ENCODE measurements at regions not wholly inside any gene's neighbourhood (a gene's known extent, or its start where the extent isn't known, plus 50 kb on each side); places are given as distances from the start of the nearest gene placed in this dataset.

DNA sequence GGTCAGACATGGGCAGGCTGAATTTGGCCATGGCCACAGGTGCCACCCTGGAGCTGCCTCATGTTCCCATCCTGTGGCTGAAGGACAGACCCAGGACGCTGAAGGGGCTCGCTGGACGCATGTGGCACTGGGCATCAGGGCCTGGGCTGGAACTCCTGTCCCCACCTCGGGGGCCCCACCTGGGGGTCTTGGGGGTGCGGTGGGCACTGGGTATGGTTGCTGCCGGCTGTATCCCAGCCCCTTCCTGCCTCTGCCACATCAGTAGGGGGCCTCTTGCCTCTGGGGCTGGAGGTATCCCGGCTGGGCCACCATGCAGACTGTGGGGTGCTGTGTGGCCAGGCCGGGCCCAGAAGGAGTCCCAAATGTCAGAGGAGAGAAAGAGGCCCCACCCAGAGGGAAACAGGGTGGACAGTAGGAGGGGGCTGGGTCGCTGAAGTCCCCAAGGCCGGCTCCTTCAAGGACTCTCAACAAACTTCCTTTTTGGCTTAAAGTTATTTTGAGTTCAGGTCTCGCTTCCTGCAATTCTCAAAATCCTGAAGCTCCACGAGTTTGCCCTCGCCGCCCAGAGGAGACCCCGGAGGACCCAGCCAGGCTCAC, 78.7 kb downstream of the SIK1 start:
- no peak for DNase-seq

DNA sequence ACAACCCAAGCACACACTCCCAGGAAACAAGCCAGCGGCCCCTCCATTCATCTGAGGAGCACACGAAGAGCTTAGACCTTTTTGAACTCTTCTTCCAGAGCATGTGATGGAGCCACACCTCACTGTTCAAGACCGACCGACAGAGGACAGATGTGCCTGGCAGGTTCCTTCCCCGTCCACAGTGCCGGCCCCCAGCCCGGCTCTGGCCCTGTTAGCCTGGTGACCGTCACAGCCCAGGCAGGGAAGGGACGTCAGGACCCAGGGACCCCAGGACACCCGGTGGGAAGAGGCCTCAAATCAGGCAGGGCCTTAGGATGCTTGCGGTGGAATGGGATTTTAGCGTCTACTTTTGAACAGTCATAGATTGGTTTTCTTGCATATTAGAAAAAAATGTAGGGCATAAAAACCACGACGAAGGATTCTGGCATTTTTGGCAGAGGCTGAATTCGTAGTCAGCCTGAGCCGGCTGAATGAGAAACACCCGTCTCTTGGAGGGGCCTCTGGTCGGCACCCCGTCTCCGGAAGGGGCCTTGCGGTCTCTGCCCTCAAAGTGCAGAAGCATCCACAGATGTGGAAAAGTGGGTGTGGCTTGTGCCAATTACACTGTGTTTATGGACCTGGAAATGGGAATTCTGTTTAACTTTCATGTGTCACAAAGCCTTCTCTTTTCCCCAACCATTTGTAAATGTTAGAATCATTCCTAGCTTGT, 79.3 kb downstream of the SIK1 start:
- no peak for DNase-seq

DNA sequence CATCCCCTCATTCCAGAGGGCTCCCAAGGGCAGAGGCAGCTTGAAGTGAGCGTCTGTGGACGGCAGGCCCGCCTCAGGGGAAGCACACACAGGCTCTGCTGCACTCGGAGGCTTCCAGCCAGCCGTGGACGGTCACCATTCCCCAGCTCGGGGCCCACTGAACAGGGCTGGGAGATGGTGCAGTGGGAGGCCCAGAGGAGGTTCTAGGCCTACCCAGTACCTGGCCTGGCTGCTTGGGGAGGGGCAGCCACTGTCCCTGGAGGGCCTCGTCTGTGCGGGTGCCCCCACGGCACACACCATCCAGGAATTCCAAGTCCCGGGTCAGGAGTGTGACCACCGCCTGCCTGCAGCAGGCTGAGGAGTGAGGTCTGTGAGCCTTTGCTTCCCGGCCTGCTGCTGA, 80.4 kb downstream of the SIK1 start:
- DNase-seq: no peak

DNA sequence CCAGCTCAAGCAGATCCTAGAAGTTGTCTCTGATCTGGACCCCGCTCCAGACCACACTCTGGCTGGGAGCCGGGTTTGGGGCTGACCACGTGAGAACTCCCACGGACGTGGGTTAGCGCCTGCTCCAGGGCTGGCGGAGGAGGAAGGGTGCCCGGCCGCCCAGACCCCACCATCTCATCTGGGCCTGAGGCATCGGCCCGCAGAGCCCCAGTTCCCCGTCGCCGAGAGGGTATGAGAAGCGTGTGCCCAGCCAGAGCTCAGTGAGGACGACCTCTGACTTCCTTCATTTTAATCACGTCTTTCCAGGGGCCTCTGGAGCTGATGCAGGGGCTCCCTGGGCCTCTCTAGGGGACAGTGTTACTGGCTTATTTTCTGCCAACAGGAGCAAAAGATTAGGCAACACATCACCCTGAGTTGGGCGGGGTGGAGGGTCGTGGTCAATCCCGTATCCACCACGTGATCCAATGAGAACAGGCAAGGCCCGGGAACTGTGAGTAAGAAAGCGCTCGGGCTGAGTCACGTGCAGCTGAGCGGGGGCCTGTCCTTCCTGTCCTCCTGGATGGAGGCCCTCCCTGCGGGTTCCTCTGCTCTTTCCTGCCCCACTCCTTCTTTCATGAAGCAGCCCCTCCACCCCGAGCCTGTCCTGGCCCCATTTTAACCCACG, 81.1 kb downstream of the SIK1 start:
- no peak for DNase-seq

DNA sequence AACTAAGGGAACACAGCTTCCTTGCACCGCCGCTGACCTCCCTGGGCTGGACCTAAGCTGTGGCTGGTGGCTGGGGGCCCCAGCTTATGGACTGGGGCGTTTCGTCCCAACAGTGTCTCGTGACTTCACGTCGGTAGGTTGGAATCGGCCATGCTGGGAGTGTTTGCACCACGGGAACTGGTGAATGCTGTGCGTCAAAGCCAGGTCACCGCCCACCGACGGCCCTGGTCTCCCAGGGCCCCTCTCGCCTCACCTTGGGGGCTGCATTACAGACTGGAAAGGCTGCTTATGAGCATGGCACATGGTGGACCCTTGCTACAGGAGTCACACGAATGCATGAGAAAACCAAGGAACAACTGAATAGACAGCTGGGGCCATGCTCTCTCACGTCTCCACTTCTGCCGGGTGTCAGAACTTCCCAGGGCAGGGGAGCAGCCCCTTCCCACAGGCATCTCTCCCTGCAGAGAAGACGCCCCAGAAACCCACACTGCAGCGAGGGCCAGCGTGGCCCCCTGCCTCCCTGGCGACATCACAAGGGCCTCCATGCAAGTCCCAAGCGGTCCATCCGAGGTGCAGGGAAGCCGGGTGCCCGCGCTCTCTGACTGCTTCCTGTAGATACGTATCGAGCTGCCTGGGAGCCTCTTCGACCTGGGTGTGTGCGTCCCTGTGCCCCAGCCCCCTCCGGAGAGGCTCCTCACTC, 81.7 kb downstream of the SIK1 start:
- DNase-seq: no peak

DNA sequence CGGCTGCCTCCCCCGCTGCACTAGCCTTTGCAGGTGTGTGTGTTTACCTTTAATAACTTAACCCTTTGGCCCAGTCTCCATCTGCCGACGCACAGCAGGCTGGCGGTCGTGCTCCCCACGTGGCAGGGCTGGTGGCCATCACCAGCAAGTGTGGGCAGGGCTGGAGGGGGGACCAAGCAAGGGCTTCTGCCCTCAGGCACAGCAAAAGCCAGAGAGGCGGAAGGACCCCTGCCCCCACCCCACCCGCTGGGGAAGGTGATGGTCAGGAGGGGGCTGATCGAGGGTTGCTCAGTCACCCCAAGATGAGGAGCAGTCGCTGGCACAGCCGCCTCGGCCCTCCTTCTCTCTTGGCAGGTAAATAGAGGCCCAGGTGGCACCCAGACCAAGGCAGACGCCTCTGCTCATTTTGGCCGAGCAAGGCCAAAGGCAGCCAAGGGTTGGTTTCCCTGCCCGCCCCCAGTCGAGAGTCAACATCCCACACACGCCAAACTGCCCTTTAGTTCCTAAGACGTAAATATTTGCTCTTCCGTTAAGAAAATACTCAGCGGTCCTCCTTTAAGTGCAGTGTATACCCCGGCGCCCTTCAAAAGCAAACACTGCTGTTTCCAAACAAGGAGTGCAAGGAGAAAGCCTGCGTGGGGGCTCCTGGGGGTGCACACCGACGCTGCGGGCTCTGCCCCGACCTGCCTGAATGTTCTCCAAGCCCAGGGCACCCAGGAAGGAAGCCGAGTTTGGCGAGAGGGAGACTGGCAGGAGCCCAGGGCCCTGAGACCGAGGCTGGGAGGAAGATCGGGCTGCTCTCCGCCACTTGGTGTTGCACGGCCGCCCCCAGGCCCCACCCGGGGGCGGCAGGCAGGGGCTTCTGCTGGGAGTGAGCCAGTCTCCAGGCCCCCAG, 82.7 kb downstream of the SIK1 start:
- DNase-seq: no peak

DNA sequence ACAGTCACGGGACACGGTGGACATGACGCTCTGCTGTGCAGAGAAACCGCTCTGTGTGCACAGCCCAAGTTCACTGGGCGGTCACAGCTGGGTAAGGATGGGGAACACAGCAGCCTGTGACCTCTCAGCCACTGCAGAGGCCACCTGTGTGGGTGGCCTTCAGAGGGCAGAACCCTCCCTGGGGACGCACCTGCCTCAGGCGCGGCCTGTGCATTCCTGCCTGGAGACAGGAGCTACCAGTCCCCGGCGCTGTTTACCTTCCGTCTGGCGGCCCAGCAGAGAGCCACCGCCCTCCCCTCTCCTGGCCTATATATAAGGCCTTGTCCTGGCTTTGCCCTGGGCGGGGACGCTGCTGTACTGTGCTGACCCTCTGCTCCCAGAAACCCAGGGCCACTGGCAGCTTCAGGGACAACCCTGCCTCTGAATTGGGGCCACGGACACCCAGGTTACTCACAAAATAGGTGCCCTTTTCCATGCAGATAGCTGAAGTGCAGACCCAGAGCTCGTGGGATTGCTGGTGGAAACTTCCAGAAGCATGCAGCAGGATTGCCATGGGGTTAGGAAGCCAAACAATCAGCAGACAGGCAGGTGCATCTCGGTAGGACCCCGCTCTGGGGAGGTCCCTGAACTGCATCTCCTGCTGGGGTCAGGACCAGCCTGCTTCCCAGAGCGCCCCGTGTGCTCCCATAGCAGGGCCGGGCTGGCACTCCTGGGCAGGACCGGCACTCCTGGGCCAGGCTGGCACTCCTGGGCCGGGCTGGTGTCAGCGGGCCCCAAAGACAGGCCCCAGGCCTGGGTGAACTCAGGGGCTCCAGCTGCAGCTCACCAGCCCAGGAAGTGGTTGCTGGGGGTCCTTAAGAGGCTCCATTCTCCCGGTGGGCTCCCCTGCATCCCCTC, 83.6 kb downstream of the SIK1 start:
- DNase-seq: no peak

DNA sequence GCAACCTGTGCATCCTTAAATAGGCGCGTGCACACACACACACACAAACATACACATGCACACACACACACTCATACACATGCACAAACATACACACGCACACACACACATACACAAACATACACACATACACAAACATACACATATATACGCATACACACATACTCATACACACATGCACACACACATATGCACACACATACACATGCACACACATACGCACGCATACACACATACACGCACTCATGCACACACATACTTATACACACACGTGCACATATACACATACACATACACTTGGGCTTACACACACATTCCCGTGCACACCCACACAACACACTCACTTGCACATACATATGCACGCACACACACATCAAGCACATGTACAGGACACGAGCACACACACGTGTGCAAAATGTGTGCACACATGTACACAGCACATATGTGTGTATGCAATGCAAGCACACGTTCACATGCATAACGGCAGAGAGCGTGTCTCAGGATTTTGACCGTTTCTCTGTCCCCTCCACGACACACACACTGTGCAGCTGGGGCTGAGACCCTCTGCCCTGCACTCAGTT, 84.5 kb downstream of the SIK1 start:
- no peak for DNase-seq

DNA sequence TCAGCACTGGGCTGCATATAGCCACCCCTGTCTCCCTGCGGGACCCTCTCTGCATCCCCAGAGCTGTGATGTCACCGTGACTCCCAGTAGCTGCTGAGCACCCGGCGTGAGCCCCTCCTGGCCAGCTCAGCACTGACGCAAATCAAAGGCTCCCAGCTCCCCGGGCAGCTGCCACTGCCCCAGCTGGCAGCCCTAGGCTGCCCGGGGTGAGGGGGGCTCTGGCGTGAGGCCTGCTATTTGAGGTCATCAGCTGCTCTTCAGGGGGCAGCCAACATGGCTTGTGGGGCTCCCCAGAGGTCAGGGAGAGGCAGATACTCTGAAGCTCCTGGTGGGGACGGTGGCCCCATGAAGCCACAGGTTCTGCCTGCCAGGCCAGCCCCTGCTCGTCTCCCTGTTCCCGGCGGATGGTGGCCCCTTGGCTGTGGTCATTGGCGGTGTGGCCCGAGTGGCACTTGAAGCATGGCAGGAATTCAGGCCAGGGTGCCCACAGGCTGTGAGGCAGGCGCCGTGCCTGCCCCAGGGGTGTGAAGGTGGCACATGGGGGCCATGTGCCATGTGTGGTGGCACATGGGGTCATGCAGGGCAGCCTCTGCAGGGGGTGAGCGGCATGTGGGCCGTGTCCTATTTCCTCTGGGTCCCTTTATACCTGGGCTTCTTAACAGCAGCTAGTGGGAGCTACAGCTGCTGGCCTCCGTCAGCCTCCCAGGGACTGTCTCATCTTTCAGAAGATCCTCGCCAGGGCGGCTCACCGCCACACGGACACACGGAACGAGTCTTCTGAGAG, 85.4 kb downstream of the SIK1 start:
- no peak for DNase-seq

DNA sequence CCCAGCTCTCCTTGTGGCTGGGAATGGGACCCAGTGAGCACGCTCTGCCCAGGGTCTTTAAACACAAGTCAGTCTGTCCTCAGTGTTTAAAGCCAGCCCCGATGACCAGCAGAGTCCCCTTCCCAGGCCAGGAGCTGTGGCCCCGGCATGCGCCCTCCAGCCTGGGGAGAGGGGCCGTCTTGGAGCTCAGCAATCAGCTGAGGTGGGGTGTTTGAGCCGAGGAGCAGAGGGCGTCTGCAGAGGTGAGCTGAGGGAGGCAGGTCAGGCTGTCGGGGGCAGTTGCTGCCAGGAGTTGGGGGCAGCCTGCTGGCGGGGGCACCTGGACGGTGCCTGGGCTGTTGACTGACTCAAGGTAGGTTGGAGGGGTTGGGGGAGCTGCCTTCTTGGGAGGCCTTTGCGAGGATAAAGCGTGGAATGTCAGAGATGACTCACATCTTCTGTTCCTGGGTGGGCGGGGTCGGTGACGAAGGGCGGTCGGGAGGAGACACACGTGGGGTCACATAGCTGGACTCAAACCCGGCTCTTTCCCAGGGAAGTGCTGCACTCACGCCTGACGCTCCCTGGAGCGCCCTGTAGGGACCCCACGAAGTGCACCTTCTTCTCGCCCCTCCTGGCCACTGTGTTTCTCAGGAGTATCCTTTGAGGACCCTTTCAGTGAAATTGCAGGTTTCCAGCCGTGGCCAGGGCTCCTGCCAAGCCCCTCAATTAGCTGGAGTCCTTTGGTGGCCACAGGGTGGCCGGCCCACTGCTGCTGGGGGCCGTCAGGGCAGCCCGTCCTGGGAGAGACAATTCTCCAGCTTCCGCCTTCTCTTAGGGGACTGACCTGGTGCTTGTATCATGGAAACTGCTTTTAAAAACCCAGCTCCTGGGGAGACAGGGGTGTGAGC, 86.2 kb downstream of the SIK1 start:
- no peak for DNase-seq

DNA sequence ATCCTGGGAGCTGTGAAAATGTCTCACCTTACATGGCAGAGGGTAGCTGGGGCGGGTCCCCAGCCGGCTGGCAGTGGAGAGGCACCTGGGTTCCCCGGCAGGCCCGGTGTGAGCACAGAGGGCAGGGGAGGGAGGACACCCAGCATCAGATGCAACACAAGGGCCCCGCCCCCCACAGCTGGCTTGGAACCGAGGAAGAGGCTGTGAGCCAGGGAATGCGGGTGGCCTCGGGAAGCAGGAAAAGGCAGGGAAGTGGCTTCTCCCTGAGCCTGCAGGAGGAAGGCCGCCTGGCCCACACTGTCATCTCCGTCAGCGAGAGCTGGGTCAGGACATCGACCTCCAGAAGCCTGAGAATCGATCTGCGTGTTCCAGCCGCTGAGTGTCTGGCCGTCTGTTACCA, 87.3 kb downstream of the SIK1 start:
- no peak for DNase-seq

DNA sequence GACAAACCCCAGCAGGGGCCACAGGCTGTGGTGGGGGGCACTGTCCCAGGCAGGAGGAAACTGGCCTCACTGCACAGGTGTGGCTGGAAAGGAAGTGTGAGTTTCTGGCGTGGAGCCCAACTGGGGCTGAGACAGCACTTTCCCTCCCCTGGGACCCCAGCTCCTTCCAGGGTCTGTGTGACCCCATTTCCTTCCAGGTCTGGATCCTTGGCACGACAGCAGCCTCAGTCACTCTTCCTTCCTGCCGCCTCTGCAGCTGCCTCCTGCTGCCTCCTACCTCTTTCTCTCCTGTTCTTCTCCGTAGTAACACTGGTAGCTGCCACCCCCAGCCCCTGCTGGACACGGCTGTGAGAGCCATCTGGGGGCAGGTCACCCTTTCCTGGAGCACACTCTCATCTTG, 88.0 kb downstream of the SIK1 start:
- DNase-seq: no peak

DNA sequence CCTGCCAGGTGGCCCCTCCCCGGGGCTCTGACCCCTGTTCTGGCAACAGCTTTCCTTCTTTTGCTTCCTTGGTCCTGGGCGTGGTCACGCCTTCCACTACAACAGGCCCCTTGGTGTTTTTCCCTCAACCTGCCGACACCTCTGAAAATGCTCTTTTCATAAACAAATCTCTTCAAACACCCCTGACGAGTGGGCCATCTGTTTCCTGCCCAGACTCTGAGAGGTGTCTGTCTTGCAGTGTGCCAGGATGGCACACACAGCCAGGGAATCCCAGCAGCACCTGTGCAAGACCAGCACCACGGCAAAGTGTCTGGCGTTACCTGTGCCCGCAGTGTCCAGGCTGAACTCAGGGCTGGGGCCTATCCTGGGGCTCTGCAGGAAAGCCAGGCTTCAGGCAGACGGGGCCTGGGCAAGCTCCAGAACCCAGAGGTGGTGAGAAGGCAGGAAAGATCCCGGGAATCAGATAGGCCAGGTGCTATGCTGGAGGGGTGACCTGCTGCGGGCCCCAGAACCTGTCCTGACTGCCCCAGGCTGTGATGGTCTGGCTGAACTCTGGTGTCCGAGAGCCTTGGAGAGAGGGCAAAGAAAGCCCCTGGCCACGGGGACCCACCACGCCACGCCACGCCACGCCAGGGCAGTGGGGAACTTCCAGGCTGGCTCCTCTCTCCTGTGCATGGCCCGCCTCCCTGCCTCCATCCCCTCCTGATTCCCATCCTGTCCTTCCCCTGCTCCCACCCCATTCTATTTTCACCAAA, 88.9 kb downstream of the SIK1 start:
- DNase-seq: no peak

DNA sequence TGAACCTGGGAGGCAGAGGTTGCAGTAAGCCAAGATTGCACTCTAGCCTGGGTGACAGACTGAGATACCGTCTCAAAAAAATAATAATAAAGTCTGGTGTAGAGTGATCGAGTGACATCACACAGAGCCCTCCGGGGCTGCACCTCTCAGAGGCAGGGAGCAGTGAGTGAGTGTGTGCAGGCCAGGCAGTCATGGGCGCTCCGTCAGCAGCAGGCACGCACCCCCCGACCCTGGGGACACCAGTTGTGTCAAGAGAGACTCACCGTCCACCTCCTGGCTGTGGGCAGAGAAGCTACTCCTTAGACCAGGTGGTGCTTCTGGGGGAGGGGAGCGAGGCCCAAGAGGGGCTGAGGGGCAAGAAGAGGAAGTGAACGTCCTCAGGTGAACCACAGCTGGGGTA, 91.8 kb downstream of the SIK1 start:
- DNase-seq: no peak

DNA sequence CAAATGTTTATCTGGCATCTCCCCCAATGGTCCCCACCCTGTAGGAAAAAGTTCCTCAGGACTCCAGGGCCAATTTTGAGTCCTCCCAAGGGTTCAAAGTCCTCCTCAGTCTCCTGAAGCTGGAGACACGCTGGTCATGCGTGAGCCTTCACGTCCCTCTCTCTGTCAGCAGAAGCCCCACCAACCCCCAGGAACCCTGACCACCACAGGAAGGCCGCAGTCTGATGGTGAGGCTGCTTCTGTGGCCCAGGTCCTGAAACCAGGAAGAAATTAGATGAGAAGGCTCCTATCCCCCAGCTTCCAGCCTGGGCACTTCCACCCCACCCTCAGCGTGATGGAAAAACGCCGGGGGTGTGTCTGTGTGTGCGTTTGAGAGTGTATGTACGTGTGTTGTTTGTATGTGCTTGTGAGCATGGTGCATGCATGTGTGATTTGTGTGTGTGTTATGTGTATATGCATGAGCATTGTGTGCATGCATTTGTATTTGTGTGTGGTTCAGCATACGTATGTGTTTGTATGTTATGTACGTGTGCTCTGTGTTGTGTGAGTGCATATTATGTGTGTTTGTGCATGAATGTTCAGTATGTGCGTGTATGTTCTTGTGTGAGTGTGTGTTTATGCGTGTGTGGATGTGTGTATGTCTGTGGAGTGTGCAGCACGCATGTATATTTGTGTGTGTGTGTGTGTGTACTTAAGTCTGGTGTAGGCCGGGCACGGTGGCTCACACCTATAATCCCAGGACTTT, 92.5 kb downstream of the SIK1 start:
- DNase-seq: no peak

DNA sequence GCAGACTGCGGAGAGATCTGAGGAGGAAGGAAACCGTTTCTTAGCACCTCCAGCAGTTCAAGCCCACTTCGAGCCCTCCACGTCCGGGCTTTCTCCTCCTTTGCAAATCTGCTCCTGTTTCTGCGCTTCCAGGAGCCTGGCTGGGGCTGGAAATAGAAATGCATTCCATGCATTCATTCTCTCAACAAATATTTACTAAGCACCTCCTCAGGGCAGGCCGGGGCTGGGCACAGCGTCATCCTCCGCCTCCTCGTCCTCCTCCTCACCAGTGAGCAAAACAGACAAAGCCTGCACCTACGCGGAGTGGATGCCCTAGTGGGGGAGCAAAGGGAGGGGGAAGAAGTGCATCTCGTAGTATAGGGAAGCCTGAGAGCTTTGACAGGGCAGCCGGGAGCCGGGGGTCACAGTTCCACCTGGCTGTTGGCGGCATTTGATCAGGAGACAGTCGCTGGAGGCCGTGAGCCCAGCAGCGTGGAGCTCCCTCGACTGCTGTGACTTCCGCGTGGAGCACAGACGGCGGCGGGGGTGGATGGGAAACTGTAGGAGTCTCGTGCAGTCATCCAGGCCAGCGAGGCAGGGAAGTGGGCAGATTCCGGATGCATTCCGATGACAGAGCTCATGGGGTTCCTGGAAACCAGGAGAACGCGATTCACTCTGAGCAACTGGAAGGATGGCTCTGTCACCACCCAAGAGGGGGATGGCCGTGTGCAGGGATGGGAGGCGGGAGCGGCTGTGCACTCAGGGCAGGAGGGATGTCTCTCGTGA, 93.5 kb downstream of the SIK1 start:
- DNase-seq: no peak

DNA sequence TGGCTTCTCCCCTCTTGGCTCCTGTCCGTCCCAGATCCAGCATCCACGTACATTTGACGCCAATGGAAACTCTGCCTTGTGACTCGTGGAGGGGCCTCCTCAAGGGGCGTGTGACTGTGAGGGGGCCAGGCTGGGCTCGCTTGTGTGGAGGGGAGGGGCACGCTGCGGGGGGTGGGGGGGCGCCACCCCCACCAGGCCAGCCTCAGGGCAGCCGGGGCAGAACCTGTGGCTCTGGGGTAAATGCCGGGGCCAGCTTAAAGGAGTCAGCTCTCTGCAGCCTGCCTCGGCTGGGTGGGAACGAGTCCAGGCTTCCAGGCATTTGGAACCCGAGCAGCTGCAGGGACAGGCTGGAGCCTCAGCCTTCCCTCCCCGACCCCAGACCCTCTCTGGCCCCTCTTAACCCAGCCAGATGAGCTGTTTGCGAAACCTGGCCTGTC, 94.1 kb downstream of the SIK1 start:
- no peak for DNase-seq

Measured in CD4-positive, alpha-beta T cell treated with Interleukin-6 for 4 hours (primary cell).